ENCODE measurements at regions not wholly inside any gene's neighbourhood (a gene's known extent, or its start where the extent isn't known, plus 50 kb on each side); places are given as distances from the start of the nearest gene placed in this dataset.

GRCh38 chr20:46803123-46804020, 91.3 kb upstream of the EYA2 start:
- no peaks in the 10 kb centered on the region for H3K9me3 Mint-ChIP-seq
- no peak overlapping the region for H3K4me3 Mint-ChIP-seq
- no peak for DNase-seq
- no peaks in the 10 kb centered on the region for H3K4me1 Mint-ChIP-seq
- POLR2A ChIA-PET: no interaction called here
- no peak overlapping the region for H3K27ac Mint-ChIP-seq
- CTCF ChIA-PET: interaction anchor here (0.6 to 1.2 kb wide), 3 partner anchors 7 to 345 kb away, joined by 3 to 4 read pairs (median 3); no protein-coding TSS in a partner anchor
- no peaks in the 10 kb centered on the region for H3K36me3 Mint-ChIP-seq (ENCODE audit: low read depth)
- peaks cover 9% of the 10 kb centered on the region for H3K27me3 Mint-ChIP-seq

- no peak for DNase-seq
- ChIA-PET POLR2A (no interaction called here), CTCF (no interaction called here)
- Mint-ChIP-seq H3K27me3 (peaks cover 5% of the 10 kb centered on the region), H3K27ac (no peak overlapping the region), H3K4me1 (no peaks in the 10 kb centered on the region), H3K4me3 (no peak overlapping the region), H3K9me3 (no peaks in the 10 kb centered on the region), H3K36me3 (ENCODE audit: low read depth) (no peaks in the 10 kb centered on the region)
These were observed 90.5 kb upstream of the EYA2 start for GRCh38 chr20:46804126-46804525.

GRCh38 chr20:46805836-46806235, 88.8 kb upstream of the EYA2 start:
- no peak overlapping the region for H3K4me3 Mint-ChIP-seq
- ChIA-PET POLR2A (no interaction called here), CTCF (no interaction called here)
- DNase-seq: no peak
- no peaks in the 10 kb centered on the region for H3K9me3 Mint-ChIP-seq
- H3K27me3 Mint-ChIP-seq: peaks cover 16% of the 10 kb centered on the region
- no peak overlapping the region for H3K27ac Mint-ChIP-seq
- H3K4me1 Mint-ChIP-seq: no peaks in the 10 kb centered on the region
- no peaks in the 10 kb centered on the region for H3K36me3 Mint-ChIP-seq (ENCODE audit: low read depth)

GRCh38 chr20:46807998-46808397, 86.6 kb upstream of the EYA2 start:
- CTCF ChIA-PET: no interaction called here
- H3K9me3 Mint-ChIP-seq: no peaks in the 10 kb centered on the region
- no peak overlapping the region for H3K27ac Mint-ChIP-seq
- DNase-seq: no peak
- POLR2A ChIA-PET: no interaction called here
- no peak overlapping the region for H3K4me3 Mint-ChIP-seq
- no peaks in the 10 kb centered on the region for H3K4me1 Mint-ChIP-seq
- peaks cover 26% of the 10 kb centered on the region for H3K27me3 Mint-ChIP-seq
- H3K36me3 Mint-ChIP-seq (ENCODE audit: low read depth): no peaks in the 10 kb centered on the region

- peaks cover 29% of the 10 kb centered on the region for H3K27me3 Mint-ChIP-seq
- H3K36me3 Mint-ChIP-seq (ENCODE audit: low read depth): no peaks in the 10 kb centered on the region
- no peak for DNase-seq
- ChIA-PET CTCF (no interaction called here), POLR2A (no interaction called here)
- no peak overlapping the region for H3K4me3 Mint-ChIP-seq
- H3K4me1 Mint-ChIP-seq: no peaks in the 10 kb centered on the region
- H3K9me3 Mint-ChIP-seq: no peaks in the 10 kb centered on the region
- no peak overlapping the region for H3K27ac Mint-ChIP-seq
These were observed 86.1 kb upstream of the EYA2 start for GRCh38 chr20:46808565-46808964.

- no peak for DNase-seq
- H3K4me3 Mint-ChIP-seq: no peak overlapping the region
- POLR2A ChIA-PET: no interaction called here
- H3K27ac Mint-ChIP-seq: no peak overlapping the region
- no peaks in the 10 kb centered on the region for H3K36me3 Mint-ChIP-seq (ENCODE audit: low read depth)
- no peaks in the 10 kb centered on the region for H3K9me3 Mint-ChIP-seq
- no peaks in the 10 kb centered on the region for H3K4me1 Mint-ChIP-seq
- H3K27me3 Mint-ChIP-seq: peaks cover 25% of the 10 kb centered on the region
- CTCF ChIA-PET: interaction anchor here (0.8 kb wide), 1 partner anchor 7 kb away, joined by 3 read pairs; no protein-coding TSS in a partner anchor
These were observed 84.8 kb upstream of the EYA2 start for GRCh38 chr20:46809706-46810360.

- DNase-seq: no peak
- POLR2A ChIA-PET: no interaction called here
- Mint-ChIP-seq H3K9me3 (no peaks in the 10 kb centered on the region), H3K4me1 (no peaks in the 10 kb centered on the region), H3K27me3 (peaks cover 25% of the 10 kb centered on the region), H3K27ac (no peak overlapping the region), H3K36me3 (ENCODE audit: low read depth) (no peaks in the 10 kb centered on the region), H3K4me3 (no peak overlapping the region)
- CTCF ChIA-PET: interaction anchor here (0.8 kb wide), 1 partner anchor 8 kb away, joined by 3 read pairs; no protein-coding TSS in a partner anchor
These were observed 84.0 kb upstream of the EYA2 start for GRCh38 chr20:46810448-46811223.

GRCh38 chr20:46811224-46812084, 83.2 kb upstream of the EYA2 start:
- Mint-ChIP-seq H3K27ac (no peak overlapping the region), H3K36me3 (ENCODE audit: low read depth) (no peaks in the 10 kb centered on the region), H3K4me3 (no peak overlapping the region), H3K4me1 (no peaks in the 10 kb centered on the region), H3K9me3 (no peaks in the 10 kb centered on the region), H3K27me3 (peaks cover 23% of the 10 kb centered on the region)
- no peak for DNase-seq
- ChIA-PET POLR2A (no interaction called here), CTCF (no interaction called here)

- H3K36me3 Mint-ChIP-seq (ENCODE audit: low read depth): no peaks in the 10 kb centered on the region
- H3K4me3 Mint-ChIP-seq: no peak overlapping the region
- POLR2A ChIA-PET: no interaction called here
- peaks cover 28% of the 10 kb centered on the region for H3K27me3 Mint-ChIP-seq
- CTCF ChIA-PET: no interaction called here
- H3K27ac Mint-ChIP-seq: no peak overlapping the region
- no peak for DNase-seq
- no peaks in the 10 kb centered on the region for H3K9me3 Mint-ChIP-seq
- H3K4me1 Mint-ChIP-seq: no peaks in the 10 kb centered on the region
These were observed 80.0 kb upstream of the EYA2 start for GRCh38 chr20:46814366-46815232.

- Mint-ChIP-seq H3K27me3 (peaks cover 20% of the 10 kb centered on the region), H3K36me3 (ENCODE audit: low read depth) (no peaks in the 10 kb centered on the region), H3K4me1 (no peaks in the 10 kb centered on the region), H3K4me3 (no peak overlapping the region), H3K27ac (no peak overlapping the region), H3K9me3 (no peaks in the 10 kb centered on the region)
- no peak for DNase-seq
- CTCF ChIA-PET: no interaction called here
- POLR2A ChIA-PET: no interaction called here
These were observed 78.5 kb upstream of the EYA2 start for GRCh38 chr20:46816097-46816496.

- H3K4me1 Mint-ChIP-seq: no peaks in the 10 kb centered on the region
- no peak for DNase-seq
- no peak overlapping the region for H3K27ac Mint-ChIP-seq
- ChIA-PET CTCF (interaction anchor here (0.7 kb wide), 1 partner anchor 38 kb away, joined by 3 read pairs; no protein-coding TSS in a partner anchor), POLR2A (no interaction called here)
- H3K4me3 Mint-ChIP-seq: no peak overlapping the region
- no peaks in the 10 kb centered on the region for H3K9me3 Mint-ChIP-seq
- no peaks in the 10 kb centered on the region for H3K36me3 Mint-ChIP-seq (ENCODE audit: low read depth)
- peaks cover 15% of the 10 kb centered on the region for H3K27me3 Mint-ChIP-seq
These were observed 77.6 kb upstream of the EYA2 start for GRCh38 chr20:46816886-46817638.

Measured in activated CD4-positive, alpha-beta T cell treated with anti-CD3 and anti-CD28 coated beads, Interleukin-2, amount 10 ng/mL, durations not matched to agents 7 days and 5 days (primary cell).